ENCODE measurements at regions not wholly inside any gene's neighbourhood (a gene's known extent, or its start where the extent isn't known, plus 50 kb on each side); places are given as distances from the start of the nearest gene placed in this dataset.

- no peak for TF ChIP-seq POLR2A (IDR thresholded peaks at IDR 0.05; ENCODE audit: extremely low read depth, insufficient read length)
- no peak for TF ChIP-seq CTCF (IDR thresholded peaks at IDR 0.05; ENCODE audit: low read depth, low read length)
- no peak for TF ChIP-seq MAX (IDR thresholded peaks at IDR 0.05; ENCODE audit: low read depth, low read length)
Measured at GRCh38 chr6:4480788-4481735, 295.1 kb upstream of the CDYL start.
